Activated CD4-positive, alpha-beta T cell treated with anti-CD3 and anti-CD28 coated beads for 36 hours (primary cell): ENCODE measurements at regions not wholly inside any gene's neighbourhood (a gene's known extent, or its start where the extent isn't known, plus 50 kb on each side); places are given as distances from the start of the nearest gene placed in this dataset.

ENCODE experiments used
- ATAC-seq: fragments of 200-7000 bp; cut with Tn5 transposase; one replicate; pipeline ENCODE4 v1.10.0; 2021; ENCODE audit warnings: mild to moderate bottlenecking, moderate library complexity
- CTCF ChIA-PET: fragments of 350-600 bp; sonication (Branson Sonifier 250); formaldehyde crosslinking; loops from one replicate; lab custom pipeline; 2021; ENCODE audit warnings: antibody characterized with exemption; lab: Charles Lee
- POLR2A ChIA-PET: fragments of 350-600 bp; sonication (Branson Sonifier 250); formaldehyde crosslinking; loops from one replicate; lab custom pipeline; 2021; ENCODE audit warnings: antibody characterized with exemption, inconsistent platforms; lab: Charles Lee
- DNase-seq: peaks from one replicate; pipeline ENCODE4 v3.0.0-alpha.2; 2020
- H3K27ac Mint-ChIP-seq: one replicate; pipeline ENCODE4 v1.8.0; 2021; ENCODE audit warnings: mixed read lengths
- H3K27me3 Mint-ChIP-seq: one replicate; pipeline ENCODE4 v1.8.0; 2021; ENCODE audit warnings: mixed read lengths
- H3K36me3 Mint-ChIP-seq: one replicate; pipeline ENCODE4 v1.8.0; 2021; ENCODE audit warnings: low read depth, mixed read lengths
- H3K4me1 Mint-ChIP-seq: one replicate; pipeline ENCODE4 v1.8.0; 2021; ENCODE audit warnings: mixed read lengths
- H3K4me3 Mint-ChIP-seq: one replicate; pipeline ENCODE4 v1.8.0; 2021; ENCODE audit warnings: mild to moderate bottlenecking, moderate library complexity, mixed read lengths
- H3K9me3 Mint-ChIP-seq: one replicate; pipeline ENCODE4 v1.8.0; 2021; ENCODE audit warnings: low read depth, mixed read lengths
- intact Hi-C, 2 experiments: fragments of 100-400 bp; cut with DNase I in 1 of 2; cut with micrococcal nuclease in 1 of 2; formaldehyde crosslinking; loops; one replicate each; pipeline versions ENCODE4 v1.14.2 to v1.15.1; 2022 to 2024; cut with DNase I, micrococcal nuclease

- Mint-ChIP-seq H3K27ac (no peak overlapping the region), H3K36me3 (no peaks in the 10 kb centered on the region), H3K9me3 (no peaks in the 10 kb centered on the region), H3K4me3 (no peak overlapping the region), H3K4me1 (no peaks in the 10 kb centered on the region), H3K27me3 (peaks cover 64% of the 10 kb centered on the region)
- no peak for ATAC-seq
- ChIA-PET CTCF (no interaction called here), POLR2A (no interaction called here)
- intact Hi-C loops, result no loop called here
- no peak for DNase-seq
These were observed 74.6 kb downstream of the FOXD1 start for GRCh38 chr5:73373814-73374510.

- ATAC-seq, result no peak
- CTCF ChIA-PET, result no interaction called here
- no peaks in the 10 kb centered on the region for H3K4me1 Mint-ChIP-seq
- intact Hi-C loops, result no loop called here
- POLR2A ChIA-PET, result no interaction called here
- no peak overlapping the region for H3K4me3 Mint-ChIP-seq
- H3K9me3 Mint-ChIP-seq, result no peaks in the 10 kb centered on the region
- H3K27me3 Mint-ChIP-seq, result peaks cover 53% of the 10 kb centered on the region
- H3K27ac Mint-ChIP-seq, result no peak overlapping the region
- no peak for DNase-seq
- no peaks in the 10 kb centered on the region for H3K36me3 Mint-ChIP-seq
These were observed 77.7 kb downstream of the FOXD1 start for GRCh38 chr5:73370640-73371583.

DNA sequence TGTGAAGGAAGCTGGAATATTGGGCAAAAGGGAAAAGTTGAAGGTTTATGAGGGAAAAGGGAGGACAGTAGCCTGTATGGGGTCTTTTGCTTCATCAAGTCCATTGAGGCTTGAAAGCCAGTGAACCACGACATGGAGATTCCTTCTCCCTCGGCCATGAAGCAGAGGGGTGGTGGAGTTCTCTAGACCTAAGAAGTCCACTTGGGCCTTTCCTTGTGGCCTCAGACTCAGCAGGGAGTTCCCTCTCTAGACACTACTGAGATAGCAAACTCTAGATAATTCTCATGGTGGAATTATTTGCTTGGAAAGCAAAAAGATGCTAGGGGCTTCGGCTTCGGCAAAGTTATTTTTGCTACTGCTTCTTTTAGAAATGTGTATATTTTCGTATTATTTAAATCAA, 78.5 kb downstream of the FOXD1 start:
- CTCF ChIA-PET, result interaction anchor here (0.7 kb wide), 1 partner anchor 154 kb away, joined by 3 read pairs; no protein-coding TSS in a partner anchor
- DNase-seq (no peak), ATAC-seq (no peak)
- Mint-ChIP-seq H3K4me3 (no peak overlapping the region), H3K36me3 (no peaks in the 10 kb centered on the region), H3K27me3 (peaks cover 48% of the 10 kb centered on the region), H3K27ac (no peak overlapping the region), H3K9me3 (no peaks in the 10 kb centered on the region), H3K4me1 (no peaks in the 10 kb centered on the region)
- POLR2A ChIA-PET, result no interaction called here
- intact Hi-C loops, result no loop called here

DNA sequence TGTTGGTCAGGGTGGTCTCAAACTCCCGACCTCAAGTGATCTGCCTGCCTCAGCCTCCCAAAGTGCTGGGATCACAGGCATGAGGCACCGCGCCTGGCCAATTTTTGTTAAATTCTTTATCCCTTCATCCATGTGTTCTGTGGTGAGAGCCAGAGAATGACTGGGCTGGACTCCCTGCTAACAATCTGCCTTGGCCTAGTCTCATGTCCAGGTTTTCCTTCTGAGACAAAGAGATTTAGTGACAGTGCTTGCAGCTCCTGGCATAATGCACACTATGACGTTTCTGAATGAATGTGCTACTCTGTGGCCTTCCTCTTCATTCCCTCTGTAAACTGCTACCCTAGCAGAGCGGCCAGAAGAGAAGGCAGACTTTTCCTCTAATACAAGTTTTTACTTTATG, 79.3 kb downstream of the FOXD1 start:
- POLR2A ChIA-PET, result no interaction called here
- no peak overlapping the region for H3K4me3 Mint-ChIP-seq
- ATAC-seq, result no peak
- H3K4me1 Mint-ChIP-seq, result no peaks in the 10 kb centered on the region
- CTCF ChIA-PET, result interaction anchor here (0.7 kb wide), 1 partner anchor 153 kb away, joined by 3 read pairs; no protein-coding TSS in a partner anchor
- intact Hi-C loops, result no loop called here
- no peaks in the 10 kb centered on the region for H3K36me3 Mint-ChIP-seq
- DNase-seq, result no peak
- H3K27ac Mint-ChIP-seq, result no peak overlapping the region
- H3K27me3 Mint-ChIP-seq, result peaks cover 40% of the 10 kb centered on the region
- no peaks in the 10 kb centered on the region for H3K9me3 Mint-ChIP-seq

DNA sequence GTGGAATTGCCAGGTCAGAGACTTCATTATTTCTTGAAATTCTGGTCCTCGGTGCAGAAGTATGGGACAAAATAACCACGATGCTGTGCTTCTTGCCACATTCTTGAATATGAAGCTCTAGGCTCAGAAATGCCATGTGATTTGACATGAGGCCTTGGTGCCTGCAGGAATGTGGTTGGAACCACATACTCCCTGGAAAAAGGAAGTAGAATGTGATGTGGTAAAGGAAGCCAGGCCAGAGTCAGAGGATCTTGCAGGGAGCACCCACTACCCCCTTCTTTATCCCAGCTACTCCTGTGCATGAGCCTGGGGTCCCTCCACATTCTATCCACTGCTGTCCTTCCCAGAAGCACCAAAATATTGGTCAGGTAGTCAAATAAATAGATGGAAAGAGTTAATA, 80.9 kb downstream of the FOXD1 start:
- H3K36me3 Mint-ChIP-seq, result no peaks in the 10 kb centered on the region
- H3K9me3 Mint-ChIP-seq, result no peaks in the 10 kb centered on the region
- H3K4me1 Mint-ChIP-seq, result no peaks in the 10 kb centered on the region
- ATAC-seq, result no peak
- intact Hi-C loops, result no loop called here
- H3K27me3 Mint-ChIP-seq, result peaks cover 32% of the 10 kb centered on the region
- POLR2A ChIA-PET, result no interaction called here
- no peak for DNase-seq
- CTCF ChIA-PET, result no interaction called here
- no peak overlapping the region for H3K4me3 Mint-ChIP-seq
- H3K27ac Mint-ChIP-seq, result no peak overlapping the region

DNA sequence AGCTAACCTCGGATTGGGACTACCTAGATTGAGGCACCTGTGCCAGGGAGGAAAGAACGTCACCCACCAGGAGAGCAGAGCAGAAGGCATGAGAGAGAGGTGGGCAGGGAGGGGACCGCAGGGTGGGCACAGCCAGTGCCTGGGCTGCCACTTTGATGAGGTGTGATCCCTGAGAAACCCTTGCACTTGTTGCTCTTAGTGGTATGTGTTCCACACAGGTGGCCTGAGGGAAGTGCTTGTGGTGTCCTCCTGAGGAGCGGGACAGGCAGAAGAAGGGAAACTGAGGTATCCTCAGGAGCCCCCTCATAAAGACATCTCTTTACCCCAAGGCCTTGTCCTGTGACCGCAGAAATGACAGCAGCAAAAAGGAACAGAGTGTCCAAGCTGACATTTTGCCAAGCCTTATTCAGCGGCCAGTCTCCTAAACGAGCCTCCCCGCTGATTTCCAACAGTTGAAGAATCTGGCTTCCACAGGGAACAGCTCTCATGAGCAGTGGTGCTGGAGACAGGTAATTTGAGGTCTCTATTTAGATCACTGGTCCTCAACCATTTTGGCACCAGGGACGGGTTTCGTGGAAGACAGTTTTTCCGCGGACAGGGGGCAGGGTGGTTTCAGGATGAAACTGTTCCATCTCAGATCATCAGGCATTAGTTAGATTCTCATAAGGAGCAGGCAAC, 82.4 kb downstream of the FOXD1 start:
- CTCF ChIA-PET, result interaction anchor here (0.9 to 1.6 kb wide), 2 partner anchors 11 to 22 kb away, joined by 3 to 5 read pairs; no protein-coding TSS in a partner anchor
- Mint-ChIP-seq H3K36me3 (no peaks in the 10 kb centered on the region), H3K9me3 (no peaks in the 10 kb centered on the region), H3K27me3 (peaks cover 32% of the 10 kb centered on the region), H3K4me3 (no peak overlapping the region), H3K27ac (no peak overlapping the region), H3K4me1 (no peaks in the 10 kb centered on the region)
- no peak for DNase-seq
- POLR2A ChIA-PET, result no interaction called here
- intact Hi-C loops, result no loop called here
- no peak for ATAC-seq

GRCh38 chr5:73365301-73365853, 83.2 kb downstream of the FOXD1 start:
- intact Hi-C loops, result no loop called here
- POLR2A ChIA-PET, result no interaction called here
- CTCF ChIA-PET, result interaction anchor here (0.9 to 1.6 kb wide), 2 partner anchors 10 to 21 kb away, joined by 3 to 5 read pairs; no protein-coding TSS in a partner anchor
- DNase-seq (no peak), ATAC-seq (no peak)
- H3K4me1 Mint-ChIP-seq, result no peaks in the 10 kb centered on the region
- H3K4me3 Mint-ChIP-seq, result no peak overlapping the region
- H3K36me3 Mint-ChIP-seq, result no peaks in the 10 kb centered on the region
- no peak overlapping the region for H3K27ac Mint-ChIP-seq
- H3K9me3 Mint-ChIP-seq, result no peaks in the 10 kb centered on the region
- peaks cover 33% of the 10 kb centered on the region for H3K27me3 Mint-ChIP-seq

DNA sequence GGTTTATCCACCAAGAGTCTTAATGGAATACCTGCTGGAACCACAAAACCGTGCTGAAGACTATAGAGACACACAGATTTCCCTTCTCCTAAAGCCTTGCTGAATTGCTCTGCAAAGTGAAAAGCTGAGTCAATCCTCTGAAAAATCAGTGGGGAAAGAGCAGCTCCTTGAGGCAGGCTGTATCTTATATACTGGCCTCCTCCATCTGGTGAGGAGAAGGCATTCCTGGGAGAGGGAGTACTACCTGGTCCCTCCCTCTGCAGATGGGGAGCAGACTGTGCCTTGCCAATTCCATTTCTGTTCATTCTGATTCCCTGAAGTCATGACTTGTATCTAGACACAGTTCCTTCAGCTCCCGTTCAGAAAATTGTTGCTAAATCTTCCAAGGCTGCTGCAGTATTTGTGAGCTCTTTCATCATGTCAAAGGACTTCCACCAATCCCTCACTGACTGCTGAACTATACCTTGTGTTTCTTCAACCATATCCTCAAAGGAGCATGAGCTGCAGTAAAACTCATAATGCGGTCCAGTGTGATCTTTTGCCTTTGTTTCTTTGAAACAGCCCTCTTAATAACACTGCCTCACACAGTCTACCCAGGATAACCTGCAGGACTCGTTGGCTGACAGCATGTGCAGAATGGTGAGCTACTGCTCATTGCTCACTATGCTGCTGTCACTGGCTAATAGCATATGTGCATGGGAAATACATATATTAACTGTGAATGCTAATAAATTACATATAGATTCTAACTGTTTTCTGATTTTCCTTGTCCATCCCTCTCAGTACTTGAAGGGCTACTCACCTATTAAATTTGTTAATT, 84.5 kb downstream of the FOXD1 start:
- ChIA-PET POLR2A (no interaction called here), CTCF (no interaction called here)
- intact Hi-C loops, result no loop called here
- H3K9me3 Mint-ChIP-seq, result no peaks in the 10 kb centered on the region
- H3K27me3 Mint-ChIP-seq, result peaks cover 33% of the 10 kb centered on the region
- ATAC-seq (no peak), DNase-seq (no peak)
- H3K36me3 Mint-ChIP-seq, result no peaks in the 10 kb centered on the region
- H3K4me3 Mint-ChIP-seq, result no peak overlapping the region
- H3K4me1 Mint-ChIP-seq, result no peaks in the 10 kb centered on the region
- no peak overlapping the region for H3K27ac Mint-ChIP-seq

DNA sequence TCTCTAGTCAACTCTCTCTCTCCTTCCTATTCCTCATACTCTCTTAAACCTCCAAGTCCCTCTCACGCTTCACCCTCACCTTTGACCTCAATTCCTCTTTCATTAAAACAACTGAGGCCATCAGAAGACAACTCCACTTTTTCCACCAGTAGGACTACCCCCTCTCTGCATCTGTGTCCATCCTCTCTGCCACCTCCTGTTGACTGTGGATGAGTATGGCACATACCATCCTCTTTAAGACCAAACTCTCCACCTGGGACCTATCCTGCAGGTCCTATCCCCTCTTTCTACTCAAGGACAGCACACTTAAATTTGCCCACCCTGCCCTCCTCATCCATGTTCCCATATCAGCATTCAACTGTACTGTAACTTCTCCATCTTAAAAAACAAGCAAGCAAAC, 89.2 kb downstream of the FOXD1 start:
- H3K4me1 Mint-ChIP-seq, result peaks cover 2% of the 10 kb centered on the region
- no peaks in the 10 kb centered on the region for H3K9me3 Mint-ChIP-seq
- no peak overlapping the region for H3K27ac Mint-ChIP-seq
- peaks cover 41% of the 10 kb centered on the region for H3K27me3 Mint-ChIP-seq
- intact Hi-C loops, result no loop called here
- CTCF ChIA-PET, result no interaction called here
- POLR2A ChIA-PET, result no interaction called here
- ATAC-seq (no peak), DNase-seq (no peak)
- H3K36me3 Mint-ChIP-seq, result no peaks in the 10 kb centered on the region
- H3K4me3 Mint-ChIP-seq, result no peak overlapping the region

GRCh38 chr5:73358366-73358765, 90.2 kb downstream of the FOXD1 start:
- Mint-ChIP-seq H3K27me3 (peaks cover 41% of the 10 kb centered on the region), H3K4me1 (peaks cover 2% of the 10 kb centered on the region), H3K36me3 (no peaks in the 10 kb centered on the region), H3K4me3 (no peak overlapping the region), H3K9me3 (no peaks in the 10 kb centered on the region), H3K27ac (no peak overlapping the region)
- CTCF ChIA-PET, result no interaction called here
- DNase-seq (no peak), ATAC-seq (no peak)
- intact Hi-C loops, result no loop called here
- POLR2A ChIA-PET, result no interaction called here

DNA sequence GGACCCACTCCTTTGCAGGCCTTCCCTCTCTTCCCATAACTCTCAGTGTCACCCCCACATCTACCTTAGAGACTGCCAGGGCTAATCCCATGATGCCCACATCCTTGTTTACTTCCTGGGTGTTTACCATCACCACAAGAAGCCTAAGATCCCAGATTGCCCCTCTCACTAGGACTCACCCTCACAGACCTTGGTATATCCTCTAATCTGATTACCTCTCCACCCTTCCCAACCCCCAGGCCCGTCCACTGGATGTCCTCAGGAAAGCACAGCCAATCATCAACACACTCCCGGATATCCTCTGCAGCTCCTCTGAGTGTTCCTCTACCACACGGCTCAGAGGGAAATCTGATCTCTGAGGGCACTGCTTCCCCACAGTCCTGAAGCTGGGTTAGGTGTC, 91.0 kb downstream of the FOXD1 start:
- no peak for DNase-seq
- Mint-ChIP-seq H3K27ac (no peak overlapping the region), H3K9me3 (no peaks in the 10 kb centered on the region), H3K4me1 (peaks cover 2% of the 10 kb centered on the region), H3K4me3 (no peak overlapping the region), H3K36me3 (no peaks in the 10 kb centered on the region), H3K27me3 (peaks cover 41% of the 10 kb centered on the region)
- intact Hi-C loops, result no loop called here
- POLR2A ChIA-PET, result no interaction called here
- CTCF ChIA-PET, result no interaction called here
- ATAC-seq, result no peak
